Testis (tissue), 2 donors: ENCODE measurements at regions not wholly inside any gene's neighbourhood (a gene's known extent, or its start where the extent isn't known, plus 50 kb on each side); places are given as distances from the start of the nearest gene placed in this dataset.

Experiments
- POLR2A ChIP-seq: fragments of 450-650 bp; IDR thresholded peaks from one replicate; pipeline ENCODE4 v1.6.1; 2017; ENCODE audit warnings: antibody characterized with exemption, mild to moderate bottlenecking, moderate library complexity
- TF ChIP-seq, protein P1 (sequence below), 3 experiments: fragments of 450-650 bp in 2 of 3; fragments of 200-600 bp in 1 of 3; sonication (generic) in 1 of 3; IDR thresholded peaks; one replicate each; pipeline ENCODE4 v1.5.1; 2016 to 2019; ENCODE audit warnings: antibody characterized with exemption in 3 of 3, mild to moderate bottlenecking in 2 of 3, moderate library complexity in 1 of 3

DNA sequence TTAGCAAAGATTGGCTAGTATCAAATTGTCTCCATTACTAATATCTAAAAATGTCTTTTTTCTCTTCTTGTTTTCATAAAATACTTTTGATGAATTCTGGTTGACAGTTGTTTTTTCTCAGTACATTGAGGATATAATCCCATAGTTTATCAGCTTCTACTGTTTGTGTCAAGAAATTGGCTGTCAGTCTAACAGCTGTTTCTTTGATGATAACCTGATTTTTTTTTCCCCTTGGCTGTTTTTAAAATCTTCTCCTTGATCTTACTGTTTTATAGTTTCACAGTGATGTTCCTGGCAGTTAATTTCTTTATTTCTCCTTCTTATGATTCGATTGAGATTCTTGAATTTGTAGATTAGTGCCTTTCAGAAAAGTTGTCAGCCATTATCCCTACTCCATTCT is 315.3 kb upstream of the PMFBP1 start:
- TF ChIP-seq, protein P1, sequence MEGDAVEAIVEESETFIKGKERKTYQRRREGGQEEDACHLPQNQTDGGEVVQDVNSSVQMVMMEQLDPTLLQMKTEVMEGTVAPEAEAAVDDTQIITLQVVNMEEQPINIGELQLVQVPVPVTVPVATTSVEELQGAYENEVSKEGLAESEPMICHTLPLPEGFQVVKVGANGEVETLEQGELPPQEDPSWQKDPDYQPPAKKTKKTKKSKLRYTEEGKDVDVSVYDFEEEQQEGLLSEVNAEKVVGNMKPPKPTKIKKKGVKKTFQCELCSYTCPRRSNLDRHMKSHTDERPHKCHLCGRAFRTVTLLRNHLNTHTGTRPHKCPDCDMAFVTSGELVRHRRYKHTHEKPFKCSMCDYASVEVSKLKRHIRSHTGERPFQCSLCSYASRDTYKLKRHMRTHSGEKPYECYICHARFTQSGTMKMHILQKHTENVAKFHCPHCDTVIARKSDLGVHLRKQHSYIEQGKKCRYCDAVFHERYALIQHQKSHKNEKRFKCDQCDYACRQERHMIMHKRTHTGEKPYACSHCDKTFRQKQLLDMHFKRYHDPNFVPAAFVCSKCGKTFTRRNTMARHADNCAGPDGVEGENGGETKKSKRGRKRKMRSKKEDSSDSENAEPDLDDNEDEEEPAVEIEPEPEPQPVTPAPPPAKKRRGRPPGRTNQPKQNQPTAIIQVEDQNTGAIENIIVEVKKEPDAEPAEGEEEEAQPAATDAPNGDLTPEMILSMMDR (IDR thresholded peaks at IDR 0.05): no peak
- no peak for TF ChIP-seq POLR2A
